Vagina (tissue), 2 donors: ENCODE measurements at regions not wholly inside any gene's neighbourhood (a gene's known extent, or its start where the extent isn't known, plus 50 kb on each side); places are given as distances from the start of the nearest gene placed in this dataset.

Experiments
- DNase-seq, 2 donors: peaks; one replicate each; pipeline ENCODE4 v3.0.0-alpha.2; 2017; ENCODE audit errors: extremely low spot score in 2 of 2
- H3K27ac ChIP-seq: fragments of 200-600 bp; sonication (generic); one replicate; pipeline ENCODE4 v1.5.1; 2019
- H3K27me3 ChIP-seq: fragments of 200-600 bp; sonication (generic); one replicate; pipeline ENCODE4 v1.5.1; 2019
- H3K36me3 ChIP-seq, 2 donors: fragments of 200-600 bp; sonication (generic); one replicate each; pipeline ENCODE4 v1.5.1; 2017 to 2019
- H3K4me1 ChIP-seq: fragments of 200-600 bp; sonication (generic); one replicate; pipeline ENCODE4 v1.5.1; 2019
- H3K4me3 ChIP-seq, 2 donors: fragments of 200-600 bp; sonication (generic); 1 replicate in 1 of 2; 2 replicates in 1 of 2; pipeline ENCODE4 v1.5.1; 2016 to 2019
- H3K9me3 ChIP-seq: fragments of 200-600 bp; sonication (generic); one replicate; pipeline ENCODE4 v1.5.1; 2019
- POLR2A ChIP-seq, 2 donors: fragments of 450-650 bp; IDR thresholded peaks; one replicate each; pipeline ENCODE4 v1.6.1; 2017; ENCODE audit warnings: antibody characterized with exemption in 2 of 2, mild to moderate bottlenecking in 2 of 2, moderate library complexity in 2 of 2
- POLR2AphosphoS5 ChIP-seq, 2 donors: sonication (generic); formaldehyde crosslinking; IDR thresholded peaks; one replicate each; pipeline ENCODE4 v1.9.0; 2017; ENCODE audit warnings: antibody characterized with exemption in 2 of 2, mild to moderate bottlenecking in 2 of 2, low read depth in 1 of 2; ENCODE audit not compliant: insufficient read depth in 1 of 2
- intact Hi-C: fragments of 100-400 bp; cut with DNase I; formaldehyde crosslinking; loops from one replicate; pipeline ENCODE4 v1.15.1; 2023
- TF ChIP-seq, protein P1 (sequence below), 3 experiments: fragments of 450-650 bp in 2 of 3; fragments of 200-600 bp in 1 of 3; sonication (generic) in 1 of 3; IDR thresholded peaks; one replicate each; pipeline ENCODE4 v1.5.1; 2017 to 2019; ENCODE audit warnings: antibody characterized with exemption in 3 of 3, mild to moderate bottlenecking in 2 of 3, moderate library complexity in 2 of 3

DNA sequence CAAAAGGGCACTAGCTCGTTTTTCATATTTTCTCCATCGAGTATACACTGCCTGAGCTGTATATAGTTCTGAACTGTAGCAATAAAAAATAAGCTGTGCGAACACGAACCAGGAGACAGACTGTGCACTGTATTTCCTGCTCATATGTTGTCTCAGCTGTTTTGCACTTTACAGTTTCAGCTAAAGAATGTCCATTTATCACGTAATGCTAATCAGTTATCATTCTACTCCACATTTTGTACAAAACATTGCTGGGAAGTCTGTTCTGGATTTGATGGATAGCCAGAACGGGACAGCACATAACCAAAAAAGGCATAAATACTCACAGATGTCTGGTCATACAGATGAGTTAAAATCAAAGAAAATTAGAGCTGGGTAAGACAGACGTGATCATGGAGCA is 315.5 kb upstream of the ADGRL3 start:
- no peak for DNase-seq
- H3K27me3 ChIP-seq = no peaks in the 10 kb centered on the region
- H3K36me3 ChIP-seq = no peaks in the 10 kb centered on the region
- TF ChIP-seq POLR2A (IDR thresholded peaks at IDR 0.05) = no peak
- TF ChIP-seq, protein P1, sequence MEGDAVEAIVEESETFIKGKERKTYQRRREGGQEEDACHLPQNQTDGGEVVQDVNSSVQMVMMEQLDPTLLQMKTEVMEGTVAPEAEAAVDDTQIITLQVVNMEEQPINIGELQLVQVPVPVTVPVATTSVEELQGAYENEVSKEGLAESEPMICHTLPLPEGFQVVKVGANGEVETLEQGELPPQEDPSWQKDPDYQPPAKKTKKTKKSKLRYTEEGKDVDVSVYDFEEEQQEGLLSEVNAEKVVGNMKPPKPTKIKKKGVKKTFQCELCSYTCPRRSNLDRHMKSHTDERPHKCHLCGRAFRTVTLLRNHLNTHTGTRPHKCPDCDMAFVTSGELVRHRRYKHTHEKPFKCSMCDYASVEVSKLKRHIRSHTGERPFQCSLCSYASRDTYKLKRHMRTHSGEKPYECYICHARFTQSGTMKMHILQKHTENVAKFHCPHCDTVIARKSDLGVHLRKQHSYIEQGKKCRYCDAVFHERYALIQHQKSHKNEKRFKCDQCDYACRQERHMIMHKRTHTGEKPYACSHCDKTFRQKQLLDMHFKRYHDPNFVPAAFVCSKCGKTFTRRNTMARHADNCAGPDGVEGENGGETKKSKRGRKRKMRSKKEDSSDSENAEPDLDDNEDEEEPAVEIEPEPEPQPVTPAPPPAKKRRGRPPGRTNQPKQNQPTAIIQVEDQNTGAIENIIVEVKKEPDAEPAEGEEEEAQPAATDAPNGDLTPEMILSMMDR (IDR thresholded peaks at IDR 0.05) = no peak
- TF ChIP-seq POLR2AphosphoS5 (IDR thresholded peaks at IDR 0.05; ENCODE audit: insufficient read depth in 1 of 2, low read depth in 1 of 2) = no peak
- H3K4me1 ChIP-seq = no peaks in the 10 kb centered on the region
- no peak overlapping the region for H3K4me3 ChIP-seq
- no peak overlapping the region for H3K27ac ChIP-seq
- no peaks in the 10 kb centered on the region for H3K9me3 ChIP-seq
- intact Hi-C loops = no loop called here

GRCh38 chr4:60885011-60885410 is 315.1 kb upstream of the ADGRL3 start:
- TF ChIP-seq POLR2AphosphoS5 (IDR thresholded peaks at IDR 0.05; ENCODE audit: insufficient read depth in 1 of 2, low read depth in 1 of 2) = no peak
- no peaks in the 10 kb centered on the region for H3K27me3 ChIP-seq
- no peak for DNase-seq

GRCh38 chr4:60890743-60891142 is 309.4 kb upstream of the ADGRL3 start:
- no peak for TF ChIP-seq POLR2AphosphoS5 (IDR thresholded peaks at IDR 0.05; ENCODE audit: insufficient read depth in 1 of 2, low read depth in 1 of 2)
- TF ChIP-seq, protein P1 (IDR thresholded peaks at IDR 0.05) = no peak
- TF ChIP-seq POLR2A (IDR thresholded peaks at IDR 0.05) = no peak
- Histone ChIP-seq H3K27ac (no peak overlapping the region), H3K9me3 (no peaks in the 10 kb centered on the region), H3K27me3 (no peaks in the 10 kb centered on the region), H3K4me1 (no peaks in the 10 kb centered on the region), H3K4me3 (no peak overlapping the region), H3K36me3 (no peaks in the 10 kb centered on the region)
- DNase-seq = no peak
- intact Hi-C loops = no loop called here

More at GRCh38 chr4:60885011-60885410, 315.1 kb upstream of the ADGRL3 start:
- H3K4me3 ChIP-seq = no peak overlapping the region
- no peaks in the 10 kb centered on the region for H3K4me1 ChIP-seq
- no peaks in the 10 kb centered on the region for H3K9me3 ChIP-seq
- no peak overlapping the region for H3K27ac ChIP-seq
- intact Hi-C loops = no loop called here
- H3K36me3 ChIP-seq = no peaks in the 10 kb centered on the region

GRCh38 chr4:60891947-60892346 is 308.2 kb upstream of the ADGRL3 start:
- no peaks in the 10 kb centered on the region for H3K4me1 ChIP-seq
- no peak for DNase-seq

DNA sequence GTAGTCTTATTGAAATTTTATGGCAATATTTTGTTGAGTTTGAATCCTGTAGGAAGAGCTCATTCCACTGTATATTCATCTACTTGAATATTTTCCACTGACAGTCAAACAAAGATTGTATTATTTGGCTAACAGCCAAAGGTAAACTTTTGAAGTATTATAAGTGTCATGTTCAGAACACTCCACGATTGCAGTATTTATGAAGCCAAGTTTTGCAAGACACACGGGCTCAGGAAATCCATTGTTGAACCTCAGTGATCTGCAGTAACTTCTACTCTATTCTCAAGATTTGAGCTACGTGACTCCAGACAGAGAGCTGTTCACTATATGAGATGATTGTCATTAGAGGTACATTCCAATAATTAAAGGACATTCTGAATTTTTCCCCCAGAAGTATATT is 302.7 kb upstream of the ADGRL3 start:
- Histone ChIP-seq H3K4me1 (no peaks in the 10 kb centered on the region), H3K27ac (no peak overlapping the region), H3K36me3 (no peaks in the 10 kb centered on the region), H3K4me3 (no peak overlapping the region), H3K27me3 (no peaks in the 10 kb centered on the region), H3K9me3 (no peaks in the 10 kb centered on the region)
- DNase-seq = no peak
- intact Hi-C loops = no loop called here
- TF ChIP-seq, protein P1 (IDR thresholded peaks at IDR 0.05) = no peak
- TF ChIP-seq POLR2AphosphoS5 (IDR thresholded peaks at IDR 0.05; ENCODE audit: insufficient read depth in 1 of 2, low read depth in 1 of 2) = no peak
- no peak for TF ChIP-seq POLR2A (IDR thresholded peaks at IDR 0.05)

More at GRCh38 chr4:60891947-60892346, 308.2 kb upstream of the ADGRL3 start:
- Histone ChIP-seq H3K9me3 (no peaks in the 10 kb centered on the region), H3K27me3 (no peaks in the 10 kb centered on the region), H3K4me3 (no peak overlapping the region), H3K36me3 (no peaks in the 10 kb centered on the region), H3K27ac (no peak overlapping the region)
- intact Hi-C loops = no loop called here
- TF ChIP-seq, protein P1 (IDR thresholded peaks at IDR 0.05) = no peak
- no peak for TF ChIP-seq POLR2AphosphoS5 (IDR thresholded peaks at IDR 0.05; ENCODE audit: insufficient read depth in 1 of 2, low read depth in 1 of 2)
- no peak for TF ChIP-seq POLR2A (IDR thresholded peaks at IDR 0.05)
